AG10803 (cell line): ENCODE measurements at regions not wholly inside any gene's neighbourhood (a gene's known extent, or its start where the extent isn't known, plus 50 kb on each side); places are given as distances from the start of the nearest gene placed in this dataset.
"Not testable (repeated sequence)": the region's sequence is repeated elsewhere in the genome, so short reads cannot be mapped to it uniquely, and the experiment has no call there.

Experiments used
- DNase-seq: peaks from one replicate; pipeline ENCODE4 v3.0.0; 2010; ENCODE audit warnings: low read depth
- H3K4me3 ChIP-seq: 2 replicates; pipeline ENCODE4 v1.5.1; 2011; ENCODE audit warnings: mild to moderate bottlenecking, low read length, control low read depth
- CTCF ChIP-seq: conservative IDR thresholded peaks from 2 replicates; pipeline ENCODE4 v1.5.1; 2011; ENCODE audit warnings: mild to moderate bottlenecking, low read length, control low read depth, inconsistent platforms

- no peak for TF ChIP-seq CTCF
- H3K4me3 ChIP-seq: no peak overlapping the region
- DNase-seq: no peak
Measured at GRCh38 chr7:67916571-67917436, 920.2 kb downstream of the TYW1 start.

DNA sequence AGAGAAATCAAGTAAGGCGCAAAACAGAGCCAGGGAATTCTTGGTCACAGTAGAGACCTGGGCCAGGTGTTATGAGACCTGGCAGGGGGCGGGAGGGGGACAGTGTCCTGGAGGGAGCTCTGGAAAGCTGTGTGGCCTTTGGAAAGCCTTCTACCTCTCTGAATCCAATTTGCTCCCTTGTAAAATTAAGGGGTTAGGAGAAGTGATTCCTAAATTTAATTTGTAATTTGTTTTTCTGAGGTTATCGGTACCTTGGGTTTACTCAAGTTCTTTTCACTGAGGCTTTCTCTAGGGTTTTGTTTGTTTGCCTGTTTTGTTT lies 920.8 kb downstream of the TYW1 start:
- H3K4me3 ChIP-seq: no peak overlapping the region
- no peak for TF ChIP-seq CTCF
- DNase-seq: no peak

DNA sequence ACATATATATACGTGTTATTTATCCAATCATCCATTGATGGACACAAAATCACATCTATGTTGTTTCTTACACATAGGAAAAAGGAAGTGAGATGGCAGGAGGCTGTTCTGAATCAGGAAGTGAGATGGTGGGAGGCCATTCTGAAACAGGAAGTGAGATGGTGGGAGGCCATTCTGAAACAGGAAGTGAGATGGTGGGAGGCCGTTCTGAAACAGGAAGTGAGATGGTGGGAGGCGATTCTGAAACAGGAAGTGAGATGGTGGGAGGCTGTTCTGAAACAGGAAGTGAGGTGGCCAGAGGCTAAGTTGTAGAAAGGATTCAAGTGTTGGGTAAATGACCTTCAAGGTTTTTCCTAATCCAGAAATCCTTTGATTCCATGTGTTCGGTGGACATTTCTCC lies 921.5 kb downstream of the TYW1 start:
- TF ChIP-seq CTCF: no peak
- H3K4me3 ChIP-seq: no peak overlapping the region
- DNase-seq: no peak

- no peak for TF ChIP-seq CTCF
- no peak for DNase-seq
- H3K4me3 ChIP-seq: no peak overlapping the region
Measured at GRCh38 chr7:67923286-67923685, 926.7 kb downstream of the TYW1 start.

- DNase-seq: no peak
- no peak overlapping the region for H3K4me3 ChIP-seq
- TF ChIP-seq CTCF: no peak
Measured at GRCh38 chr7:67928141-67928540, 931.5 kb downstream of the TYW1 start.

DNA sequence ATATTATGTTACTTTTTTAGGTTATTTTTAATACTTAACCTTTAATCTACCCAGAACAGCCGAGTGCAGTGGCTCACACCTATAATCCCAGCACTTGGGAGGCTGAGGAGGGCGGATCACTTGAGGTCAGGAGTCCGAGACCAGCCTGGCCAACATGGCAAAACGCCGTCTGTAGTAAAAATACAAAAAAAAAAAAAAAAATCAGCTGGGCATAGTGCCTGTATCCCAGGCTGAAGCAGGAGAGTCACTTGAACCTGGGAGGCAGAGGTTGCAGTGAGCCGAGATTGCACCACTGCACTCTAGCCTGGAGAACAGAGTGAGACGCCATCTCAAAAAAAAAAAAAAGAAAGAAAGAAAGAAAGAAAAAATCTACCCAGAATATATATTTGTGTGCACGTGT lies 939.8 kb downstream of the TYW1 start:
- DNase-seq: not testable (repeated sequence)

DNA sequence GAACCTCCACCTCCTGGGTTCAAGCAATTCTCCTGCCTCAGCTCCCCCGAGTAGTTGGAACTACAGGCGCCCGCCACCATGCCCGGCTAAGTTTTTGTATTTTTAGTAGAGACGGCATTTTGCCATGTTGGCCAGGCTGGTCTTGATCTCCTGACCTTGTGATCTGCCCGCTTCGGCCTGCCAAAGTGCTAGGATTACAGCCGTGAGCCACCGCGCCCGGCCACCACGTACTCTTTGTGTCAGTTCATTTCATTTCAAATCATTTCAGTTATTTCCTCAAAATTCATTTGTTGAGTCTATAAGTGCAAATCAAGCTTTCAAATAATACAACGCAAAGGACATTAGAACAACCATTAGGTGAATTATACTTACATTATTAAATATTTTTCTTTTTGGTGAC lies 943.8 kb downstream of the TYW1 start:
- no peak overlapping the region for H3K4me3 ChIP-seq
- DNase-seq: no peak
- TF ChIP-seq CTCF: no peak

More for the DNA sequence above, 939.8 kb downstream of the TYW1 start:
- not testable (repeated sequence) for H3K4me3 ChIP-seq

DNA sequence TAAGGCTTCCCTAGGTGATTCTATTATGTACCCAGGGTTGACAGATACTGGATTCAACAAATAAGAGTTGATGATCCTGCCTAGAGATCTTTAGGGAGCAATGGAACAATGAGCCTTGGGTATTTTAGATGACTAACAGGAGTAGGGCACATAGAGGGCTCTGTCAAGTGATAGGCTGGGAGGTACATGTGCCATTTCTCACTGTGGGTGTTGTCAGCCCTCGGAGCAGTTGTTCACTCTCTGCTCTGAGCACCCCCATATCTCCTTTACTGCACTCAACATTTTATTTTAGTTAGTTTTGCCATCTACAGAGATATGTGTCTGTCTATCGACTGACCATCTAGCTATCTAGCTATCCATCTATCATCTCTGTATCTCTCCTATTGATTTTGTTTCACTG lies 950.6 kb downstream of the TYW1 start:
- no peak for DNase-seq
- H3K4me3 ChIP-seq: no peak overlapping the region
- TF ChIP-seq CTCF: no peak
